HG02870 (cell line): ENCODE measurements at regions not wholly inside any gene's neighbourhood (a gene's known extent, or its start where the extent isn't known, plus 50 kb on each side); places are given as distances from the start of the nearest gene placed in this dataset.

Experiments
- ATAC-seq: cut with Tn5 transposase; IDR thresholded peaks from one replicate; pipeline ENCODE4 v1.9.1; 2021; ENCODE audit warnings: mild to moderate bottlenecking, moderate library complexity; ENCODE audit not compliant: unreplicated experiment

DNA sequence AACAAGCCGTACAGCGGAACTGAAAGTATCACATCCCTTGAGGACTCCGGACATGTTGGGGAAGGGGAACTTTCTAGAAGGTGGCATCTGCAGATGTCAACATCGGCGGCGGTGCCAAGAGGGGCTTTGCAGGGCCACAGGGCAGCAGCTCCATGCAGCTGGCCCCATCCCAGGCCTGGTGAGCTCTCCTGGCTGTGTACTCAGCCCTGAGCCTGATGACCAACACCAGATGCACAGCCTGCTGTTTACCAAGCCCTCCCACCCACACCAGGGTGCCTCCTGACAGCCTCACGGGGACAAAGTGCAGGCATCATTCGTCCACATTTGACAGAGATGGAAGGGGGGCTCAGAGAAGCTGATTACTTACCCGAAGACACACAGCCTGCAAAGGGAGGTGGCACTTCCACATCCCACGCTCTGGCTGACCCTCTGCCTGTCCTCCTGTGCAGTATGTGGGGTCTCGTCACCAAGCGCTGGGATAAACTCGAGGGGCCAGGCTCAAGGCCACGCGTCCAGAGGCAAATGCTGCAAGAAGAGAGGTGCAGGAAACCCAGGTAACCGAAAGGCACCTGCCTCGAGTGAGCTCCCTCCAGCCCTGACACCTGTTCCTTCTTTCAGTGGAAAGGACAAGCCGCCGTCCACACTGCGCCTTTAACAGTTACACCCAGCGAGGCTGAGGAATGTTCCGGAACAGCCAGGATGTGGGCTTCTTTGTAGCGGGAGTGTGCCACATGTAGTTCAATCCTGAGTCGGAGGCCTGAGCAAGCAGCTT is 69.0 kb upstream of the ASAP2 start:
- ATAC-seq: no peak

DNA sequence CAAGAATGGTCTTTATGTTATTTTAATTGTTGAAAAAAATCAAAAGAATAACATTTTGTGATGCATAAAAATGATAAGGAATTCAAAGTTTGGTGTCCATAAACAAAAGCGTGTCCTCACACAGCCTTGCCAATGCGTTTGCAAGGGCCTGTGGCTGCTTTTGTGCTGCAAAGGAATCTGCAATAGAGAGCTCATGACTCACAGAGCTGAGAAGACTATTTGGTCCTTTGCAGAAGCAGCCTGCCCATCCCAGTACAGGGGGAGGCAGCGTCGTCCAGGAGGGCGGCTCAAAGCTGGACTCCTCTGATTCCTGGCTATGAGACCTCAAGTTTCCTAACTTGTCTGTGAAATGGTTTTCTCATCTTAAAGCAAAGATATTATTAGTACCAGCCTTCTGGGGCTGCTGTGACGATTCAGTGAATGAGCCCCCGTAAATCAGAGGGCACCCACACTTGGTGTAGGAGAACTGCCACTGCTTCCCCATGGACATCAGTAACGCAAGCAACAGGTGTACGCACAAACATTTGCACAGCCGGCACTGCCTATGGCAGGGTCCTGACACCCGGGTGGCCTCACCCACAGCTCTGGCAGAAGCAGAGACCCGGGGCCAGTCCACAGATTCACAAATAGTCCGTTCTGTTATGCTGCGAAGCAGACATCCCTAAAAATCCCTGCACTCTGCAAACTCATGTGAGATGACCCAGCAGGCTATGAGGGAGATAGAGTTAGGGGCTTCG is 70.6 kb upstream of the ASAP2 start:
- ATAC-seq: no peak

DNA sequence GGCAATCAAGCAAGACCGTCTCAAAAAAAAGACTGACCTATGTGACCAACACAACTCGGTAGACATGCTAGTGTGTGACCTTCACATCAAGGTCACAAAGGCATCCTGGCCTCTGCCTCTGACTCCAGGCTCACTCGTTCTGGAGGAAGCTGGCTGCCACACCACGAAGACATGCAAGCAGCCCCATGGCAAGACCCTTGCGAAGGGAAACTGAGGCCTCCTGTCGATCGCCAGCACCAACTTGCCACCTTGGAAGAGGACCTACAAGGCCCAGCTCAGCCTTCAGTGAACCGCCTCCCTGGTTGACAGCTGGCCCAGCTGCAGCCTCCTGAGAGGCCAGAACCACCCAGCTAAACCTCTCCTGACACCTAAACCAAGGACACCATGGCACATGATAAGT is 79.3 kb upstream of the ASAP2 start:
- ATAC-seq: no peak

DNA sequence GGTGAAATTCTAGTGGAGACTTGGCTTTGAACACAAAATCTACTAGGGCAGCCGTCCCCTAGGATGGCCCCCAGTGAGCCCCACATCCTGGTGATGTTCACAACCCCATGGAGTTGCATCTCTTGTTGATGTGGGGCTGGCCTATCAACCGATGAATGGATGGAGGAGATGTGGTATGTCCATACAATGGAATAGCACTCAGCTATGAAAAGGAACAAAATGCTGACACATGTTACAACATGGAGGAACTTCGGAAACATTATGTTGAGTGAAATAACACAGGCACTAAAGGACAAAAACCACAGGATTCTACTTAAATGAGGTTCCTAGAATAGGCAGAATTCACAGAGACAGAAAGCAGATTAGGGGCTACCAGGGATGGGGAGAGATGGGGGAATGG is 80.1 kb upstream of the ASAP2 start:
- ATAC-seq: no peak

DNA sequence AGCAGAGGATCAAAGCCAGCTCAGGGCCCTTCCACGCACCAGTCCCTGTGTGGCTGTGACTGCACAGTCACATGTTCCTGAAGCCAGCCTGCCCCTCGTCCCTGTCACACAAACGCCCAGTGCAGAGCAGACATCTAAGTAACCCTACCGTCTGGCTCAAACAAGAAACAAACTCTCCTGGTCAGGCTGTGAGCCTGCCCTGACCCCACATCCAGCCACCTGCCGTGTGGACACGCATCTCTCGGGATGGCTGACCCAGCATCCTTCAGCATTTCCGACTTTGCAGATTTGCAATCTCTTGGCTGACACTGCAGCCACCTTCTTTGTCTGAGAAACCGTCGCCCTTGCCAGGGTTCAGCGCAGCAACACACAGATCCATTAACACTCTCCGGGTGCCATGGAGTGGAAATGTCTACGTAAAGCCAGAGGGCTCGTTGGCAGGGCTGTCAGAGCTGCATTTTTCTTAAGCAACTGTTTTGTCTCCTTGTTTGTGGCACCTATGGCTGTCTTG is 82.3 kb upstream of the ASAP2 start:
- no peak for ATAC-seq

DNA sequence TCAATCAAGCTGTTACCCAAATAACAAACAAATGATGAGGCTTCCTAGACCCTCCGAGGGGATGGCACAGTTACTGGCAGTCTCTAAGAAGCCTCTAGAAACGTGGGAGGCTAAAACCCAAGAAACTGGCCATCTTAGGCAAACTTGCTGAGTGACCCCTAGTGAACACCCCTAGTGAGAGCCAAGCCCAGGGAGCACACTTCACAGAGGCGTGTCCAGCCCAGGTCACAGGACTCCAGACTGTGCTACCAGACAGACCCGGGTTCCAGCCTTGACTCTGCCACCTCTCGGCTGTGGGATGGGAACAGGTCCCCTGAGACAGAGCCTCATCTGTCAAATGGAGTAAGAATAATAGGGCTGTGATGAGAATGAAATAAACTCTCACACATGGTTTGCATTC is 83.5 kb upstream of the ASAP2 start:
- ATAC-seq: no peak

DNA sequence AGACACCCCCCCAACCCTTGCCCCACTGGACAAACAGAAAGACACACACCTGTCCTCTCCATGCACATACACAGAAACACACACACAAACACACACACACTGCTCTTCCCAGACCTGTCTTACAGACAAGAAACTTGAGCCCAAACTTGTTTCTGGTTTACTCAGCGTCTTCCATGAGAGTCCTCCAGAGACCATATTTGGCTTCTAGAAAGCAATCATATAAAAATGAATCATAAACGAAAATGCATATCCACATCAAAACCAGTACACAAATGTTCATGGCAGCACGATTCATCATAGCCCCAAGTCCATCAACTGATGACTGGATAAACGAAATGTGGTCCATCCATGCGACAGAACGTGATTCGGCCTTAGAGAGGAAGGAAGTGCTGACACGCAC is 84.2 kb upstream of the ASAP2 start:
- no peak for ATAC-seq

DNA sequence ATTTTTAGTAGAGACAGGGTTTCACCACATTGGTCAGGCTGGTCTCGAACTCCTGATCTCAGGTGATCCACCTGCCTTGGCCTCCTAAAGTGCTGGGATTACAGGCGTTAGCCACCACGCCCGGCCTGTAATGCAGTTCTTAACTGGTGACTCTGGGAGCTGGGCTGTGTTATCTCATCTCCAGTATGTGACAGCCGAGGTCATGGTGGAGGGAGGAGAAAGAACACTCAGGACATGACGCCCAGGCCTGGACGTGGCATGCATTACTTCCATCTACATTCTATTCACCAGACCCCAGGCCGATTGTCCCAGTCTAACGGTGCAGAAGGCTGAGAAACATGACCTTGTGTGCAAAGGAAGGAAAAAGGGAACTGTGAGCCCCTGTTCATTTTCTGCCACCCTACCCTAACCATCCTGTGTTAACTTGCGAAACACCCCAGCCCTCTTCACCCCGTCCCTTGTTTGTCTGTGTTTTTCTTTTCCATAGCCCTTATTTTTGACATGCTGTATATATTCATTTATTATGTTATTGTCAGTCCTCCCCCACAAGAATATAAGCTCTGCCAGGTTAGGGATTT is 88.1 kb upstream of the ASAP2 start:
- no peak for ATAC-seq

DNA sequence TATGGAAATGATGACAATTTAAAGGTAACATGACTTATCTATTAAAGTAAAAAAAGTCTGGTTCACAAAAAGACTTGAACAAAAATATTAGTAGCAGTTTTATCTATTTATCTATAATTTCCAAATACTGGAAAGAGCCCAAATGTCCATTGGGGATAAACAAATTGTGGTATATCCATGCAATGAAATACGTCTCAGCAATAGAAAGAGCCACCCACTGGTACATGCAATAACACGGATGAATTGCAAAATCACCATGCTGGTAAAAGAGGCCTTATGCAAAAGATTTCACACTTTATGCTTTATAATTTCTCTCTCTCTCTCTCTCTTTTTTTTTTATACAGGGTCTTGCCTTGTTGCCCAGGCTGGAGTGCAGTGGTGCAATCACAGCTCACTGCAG is 91.4 kb upstream of the ASAP2 start:
- ATAC-seq: no peak

DNA sequence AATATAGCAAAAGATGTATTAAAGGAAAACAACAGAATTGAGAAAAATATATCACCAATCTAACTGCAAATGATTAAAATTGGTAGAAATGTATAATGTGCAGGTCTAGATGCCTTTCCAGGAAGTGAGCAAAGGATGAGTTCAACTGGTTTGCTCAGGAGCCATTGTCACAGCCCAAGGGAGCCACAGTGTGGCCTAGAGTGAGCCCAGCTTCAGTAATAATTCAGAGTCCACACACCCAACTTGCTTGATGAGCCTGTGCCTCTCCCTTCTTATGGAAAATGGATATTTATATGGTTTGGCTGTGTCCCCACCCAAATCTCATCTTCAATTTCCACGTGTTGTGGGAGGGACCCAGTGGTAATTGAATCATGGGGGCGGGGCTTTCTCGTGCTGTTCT is 92.2 kb upstream of the ASAP2 start:
- no peak for ATAC-seq

DNA sequence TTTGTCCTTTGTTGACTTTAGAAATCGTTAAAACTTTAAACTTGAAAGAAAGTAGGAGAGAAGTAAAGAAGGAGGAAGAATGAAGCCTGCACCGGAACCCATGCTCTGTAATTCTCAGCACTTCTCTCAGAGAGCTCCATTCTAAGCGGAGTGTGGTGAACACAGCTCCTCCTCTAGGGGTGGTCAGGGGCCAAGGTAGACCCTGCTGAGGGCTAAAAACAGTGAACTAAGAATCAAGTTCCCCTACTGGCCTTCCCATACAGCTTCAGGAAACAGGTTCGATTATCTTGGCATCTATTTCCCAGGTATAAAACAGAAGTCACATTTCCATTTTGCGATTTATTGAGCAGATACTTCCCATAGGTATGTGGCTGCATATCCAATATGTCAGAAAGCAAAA is 92.7 kb upstream of the ASAP2 start:
- no peak for ATAC-seq

DNA sequence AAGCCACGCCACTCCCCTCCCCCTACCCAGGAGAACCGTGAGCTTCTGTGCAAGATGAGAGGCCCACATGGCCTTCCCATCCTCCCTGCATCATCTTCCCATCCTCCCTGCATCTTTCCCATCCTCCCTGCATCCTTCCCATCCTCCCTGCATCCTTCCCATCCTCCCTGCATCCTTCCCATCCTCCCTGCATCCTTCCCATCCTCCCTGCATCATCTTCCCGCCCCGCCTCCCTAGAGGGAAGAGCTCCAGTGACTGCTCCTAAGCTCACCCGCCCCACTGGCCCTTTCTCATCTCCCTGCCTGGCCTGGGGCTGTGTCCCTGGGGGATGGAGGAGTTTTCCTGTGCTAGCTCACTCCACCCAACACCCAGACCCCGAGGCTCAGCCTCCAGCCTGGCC is 93.3 kb upstream of the ASAP2 start:
- ATAC-seq: no peak

DNA sequence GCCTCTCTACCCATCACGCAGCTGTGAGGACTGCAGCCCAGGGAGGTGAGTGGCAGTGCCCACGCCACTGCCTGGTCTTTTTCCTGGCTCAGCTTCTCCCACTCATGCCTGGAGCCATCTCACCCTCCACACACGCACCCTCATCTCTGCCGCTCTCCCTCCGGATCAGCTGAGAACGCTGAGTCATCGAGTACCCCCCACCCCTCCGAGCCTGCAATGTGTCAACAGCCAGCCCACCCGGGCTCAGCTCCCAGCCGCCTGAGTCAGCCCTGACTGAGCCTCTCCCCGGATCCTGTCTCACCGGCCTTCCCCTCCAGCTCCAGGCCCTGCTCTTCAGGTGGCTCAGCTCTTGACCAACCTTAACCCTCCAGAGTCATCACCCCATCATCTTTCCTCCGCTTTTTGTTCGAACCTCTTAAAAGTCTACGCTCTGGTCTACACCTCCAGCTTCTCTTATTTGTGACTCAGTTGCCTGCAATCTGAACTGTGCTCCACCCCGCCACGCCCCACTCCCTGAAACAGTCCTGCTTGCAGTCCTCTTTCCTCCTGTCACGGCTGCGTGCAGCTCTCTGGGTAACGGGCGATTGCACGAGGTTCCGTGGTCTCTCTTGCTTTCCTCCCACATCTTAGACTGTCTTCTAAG is 94.4 kb upstream of the ASAP2 start:
- ATAC-seq: no peak

DNA sequence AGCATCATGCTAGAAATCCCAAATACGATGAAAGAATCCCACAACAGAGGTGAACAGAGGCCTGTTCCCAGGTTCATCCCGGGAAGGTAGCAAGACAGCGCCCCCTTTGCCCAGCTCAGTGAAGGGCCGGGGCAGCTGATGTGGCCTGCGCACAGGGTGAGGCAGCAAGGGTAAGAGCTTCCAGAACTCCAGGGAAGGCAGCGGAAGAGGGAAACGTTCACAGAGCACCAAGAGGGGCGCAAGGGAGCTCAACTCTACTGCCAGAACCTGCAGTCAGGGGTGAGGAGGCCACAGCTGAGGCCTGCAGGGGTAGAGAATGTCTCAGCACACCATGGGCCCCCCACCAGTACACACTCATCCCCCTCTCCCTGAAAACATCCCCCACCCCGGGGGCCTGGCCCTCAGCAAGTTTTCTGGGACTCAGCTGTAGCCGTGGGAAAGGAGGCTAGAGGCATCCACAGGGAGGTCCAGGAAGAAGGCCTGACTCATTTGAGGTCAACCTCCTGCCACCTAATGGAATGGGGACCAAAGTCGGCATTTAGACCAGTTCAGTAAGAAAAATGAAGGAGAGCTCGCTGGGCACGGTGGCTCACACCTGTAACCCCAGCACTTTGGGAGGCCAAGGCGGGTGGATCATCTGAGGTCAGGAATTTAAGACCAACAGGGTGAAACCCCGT is 95.6 kb upstream of the ASAP2 start:
- ATAC-seq: no peak

DNA sequence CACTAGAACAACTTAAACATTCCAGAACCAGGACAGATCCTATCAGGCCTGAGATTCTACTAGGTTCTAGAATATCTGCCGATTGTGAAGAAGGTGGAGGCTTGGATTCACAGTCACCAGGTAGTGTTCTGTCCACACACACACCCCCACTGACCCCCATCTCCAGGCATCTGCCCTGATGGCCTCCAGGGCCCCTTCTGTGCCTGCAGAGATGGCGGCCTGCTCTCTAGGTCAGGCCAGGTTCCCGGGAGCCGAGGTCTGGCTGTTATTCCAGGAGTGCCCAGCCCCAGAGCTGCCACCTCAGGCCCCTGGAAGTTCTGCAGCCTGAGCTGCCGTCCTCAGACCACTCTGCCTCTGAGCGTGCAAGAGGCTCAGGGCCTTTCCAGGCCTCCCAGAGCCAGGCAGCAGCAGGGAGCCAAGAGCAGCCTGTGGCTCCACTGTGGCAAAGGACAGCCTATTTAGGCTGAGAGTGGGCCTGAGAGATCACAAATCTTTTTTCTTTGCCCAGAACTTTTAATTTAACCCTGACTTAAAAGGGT is 96.2 kb upstream of the ASAP2 start:
- ATAC-seq: no peak

DNA sequence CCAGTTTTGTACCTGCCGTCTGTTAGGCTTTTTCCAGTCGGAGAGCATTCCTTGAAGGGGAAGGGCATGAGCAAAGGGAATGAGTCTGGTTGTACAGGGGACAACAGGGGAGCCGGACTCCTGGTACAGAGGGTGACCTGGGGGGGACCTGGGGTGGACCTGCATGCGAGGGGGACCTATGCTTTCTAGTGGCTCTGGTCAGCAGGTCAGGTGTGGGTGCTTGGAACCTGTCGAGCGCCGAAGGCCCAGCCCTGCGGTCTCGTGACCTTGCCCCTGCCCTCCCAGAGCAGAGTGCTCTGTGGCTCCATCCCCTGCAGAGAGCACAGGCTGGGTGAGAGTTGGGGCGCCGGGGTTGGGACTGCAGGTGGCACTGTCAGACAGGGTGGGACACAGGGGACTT is 96.7 kb upstream of the ASAP2 start:
- no peak for ATAC-seq

DNA sequence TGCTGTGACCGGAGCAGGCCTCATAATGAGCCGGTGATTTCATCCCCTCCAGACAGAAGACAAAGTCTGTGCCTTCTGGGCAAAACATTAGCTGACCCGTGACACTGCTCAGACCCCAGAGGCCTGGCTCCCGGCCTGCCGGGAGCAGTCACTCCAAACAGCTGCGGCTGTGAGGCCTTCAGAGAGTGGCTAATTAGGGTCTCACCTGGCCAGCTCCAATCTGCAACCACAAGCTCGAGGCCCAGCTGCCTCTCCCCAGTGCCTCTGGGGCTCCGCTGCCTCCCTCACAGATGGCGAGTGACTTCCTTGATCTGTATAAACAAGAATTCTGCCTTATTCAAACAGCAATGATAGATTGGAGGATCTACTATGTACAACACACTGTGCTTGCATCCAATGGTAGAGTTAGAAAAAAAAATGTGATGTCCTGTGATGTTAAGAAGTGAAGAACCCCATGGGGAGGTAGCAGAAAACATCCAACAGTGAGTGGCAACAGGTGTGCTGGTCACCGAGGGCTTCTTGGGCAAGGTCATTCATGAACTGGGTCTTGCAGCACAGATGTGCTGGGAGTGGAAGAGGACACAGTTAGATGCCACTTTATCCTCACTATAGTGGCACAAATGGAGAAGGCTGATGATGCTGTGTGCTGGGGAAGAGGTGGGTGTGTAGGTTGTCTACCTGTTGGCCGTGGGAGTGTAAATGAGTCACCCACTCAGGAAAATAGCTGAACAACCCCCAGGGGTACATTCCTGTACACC is 98.2 kb upstream of the ASAP2 start:
- ATAC-seq: no peak

DNA sequence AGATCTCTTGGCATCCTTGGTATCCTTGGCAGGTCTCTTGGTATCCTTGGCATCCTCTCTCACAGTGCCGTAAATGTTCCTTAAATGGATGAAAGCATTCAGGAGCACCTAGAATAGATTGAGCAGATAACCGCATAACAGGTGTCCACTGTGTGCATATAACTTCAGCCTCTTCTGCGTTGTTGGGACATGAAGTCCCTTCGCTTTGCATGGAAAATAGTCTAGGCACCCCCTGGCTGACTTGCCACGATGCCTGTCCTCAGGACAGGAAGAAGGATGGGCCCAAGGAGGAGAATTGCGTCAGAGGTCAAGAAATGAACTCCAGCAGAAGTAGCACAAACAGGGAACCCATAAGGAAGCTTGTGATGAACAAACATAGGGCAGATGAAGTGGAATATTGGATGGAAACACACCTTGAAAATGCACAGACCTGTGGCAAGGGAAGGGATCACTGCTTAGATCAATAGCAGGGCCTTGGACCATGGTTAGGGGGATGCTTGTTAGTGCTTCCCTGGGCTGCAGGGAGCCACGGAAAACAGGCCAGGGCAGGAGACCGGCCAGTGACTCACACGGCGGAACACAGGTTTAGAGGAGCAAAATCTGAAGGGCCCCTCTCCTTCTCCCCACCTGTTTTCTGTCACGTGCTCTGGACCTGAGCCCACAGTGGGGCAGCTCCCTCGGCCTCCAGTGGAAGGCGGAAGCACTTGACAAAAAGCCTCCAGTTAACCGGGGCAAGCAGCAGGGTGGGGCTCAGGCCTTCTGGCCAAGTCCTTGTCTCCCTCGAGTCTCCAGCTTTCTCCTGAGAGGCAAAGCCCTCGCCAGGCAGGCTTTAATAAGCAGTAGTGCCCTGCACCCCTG is 99.2 kb upstream of the ASAP2 start:
- no peak for ATAC-seq
